Ovary (tissue), 3 donors: ENCODE measurements at regions not wholly inside any gene's neighbourhood (a gene's known extent, or its start where the extent isn't known, plus 50 kb on each side); places are given as distances from the start of the nearest gene placed in this dataset.

Experiments
- CTCF ChIP-seq, 3 donors: fragments of 450-650 bp in 2 of 3; fragments of 200-600 bp in 1 of 3; IDR thresholded peaks; one replicate each; pipeline versions ENCODE4 v1.5.1 to v1.8.0; 2016 to 2022; ENCODE audit warnings: antibody characterized with exemption in 3 of 3, mild to moderate bottlenecking in 1 of 3
- EP300 ChIP-seq: sonication (generic); formaldehyde crosslinking; IDR thresholded peaks from one replicate; pipeline ENCODE4 v1.6.1; 2017; ENCODE audit warnings: antibody characterized with exemption
- POLR2A ChIP-seq: fragments of 450-650 bp; IDR thresholded peaks from one replicate; pipeline ENCODE4 v1.6.1; 2017; ENCODE audit warnings: antibody characterized with exemption, mild to moderate bottlenecking, moderate library complexity
- donor health status: DM: no; HTN: no; CAD: no.

- TF ChIP-seq CTCF (IDR thresholded peaks at IDR 0.05) (no peak), EP300 (no peak), POLR2A (no peak)
These were observed 691.8 kb downstream of the QKI start for GRCh38 chr6:164106345-164106769.
